ENCODE measurements at regions not wholly inside any gene's neighbourhood (a gene's known extent, or its start where the extent isn't known, plus 50 kb on each side); places are given as distances from the start of the nearest gene placed in this dataset.

DNA sequence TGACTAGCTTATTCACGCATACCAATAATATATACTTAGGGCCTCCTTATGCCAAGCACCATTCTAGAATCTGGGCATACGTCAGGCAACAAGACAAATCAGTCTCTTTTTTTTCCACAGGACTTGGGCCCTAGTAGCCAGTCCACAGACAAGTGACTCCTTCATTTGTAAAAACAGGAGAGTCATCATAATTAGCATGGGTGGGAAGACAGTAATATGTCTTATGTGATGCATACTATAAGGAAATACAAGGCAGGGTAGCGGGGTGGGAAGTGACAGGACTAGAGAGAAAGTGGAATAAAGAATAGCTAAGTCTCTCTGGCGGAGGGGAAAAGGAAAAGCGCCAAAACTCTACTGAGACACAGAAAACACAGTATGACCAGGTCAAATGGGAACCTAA lies 439.6 kb upstream of the MDFIC2 start:
- TF ChIP-seq, protein P1, sequence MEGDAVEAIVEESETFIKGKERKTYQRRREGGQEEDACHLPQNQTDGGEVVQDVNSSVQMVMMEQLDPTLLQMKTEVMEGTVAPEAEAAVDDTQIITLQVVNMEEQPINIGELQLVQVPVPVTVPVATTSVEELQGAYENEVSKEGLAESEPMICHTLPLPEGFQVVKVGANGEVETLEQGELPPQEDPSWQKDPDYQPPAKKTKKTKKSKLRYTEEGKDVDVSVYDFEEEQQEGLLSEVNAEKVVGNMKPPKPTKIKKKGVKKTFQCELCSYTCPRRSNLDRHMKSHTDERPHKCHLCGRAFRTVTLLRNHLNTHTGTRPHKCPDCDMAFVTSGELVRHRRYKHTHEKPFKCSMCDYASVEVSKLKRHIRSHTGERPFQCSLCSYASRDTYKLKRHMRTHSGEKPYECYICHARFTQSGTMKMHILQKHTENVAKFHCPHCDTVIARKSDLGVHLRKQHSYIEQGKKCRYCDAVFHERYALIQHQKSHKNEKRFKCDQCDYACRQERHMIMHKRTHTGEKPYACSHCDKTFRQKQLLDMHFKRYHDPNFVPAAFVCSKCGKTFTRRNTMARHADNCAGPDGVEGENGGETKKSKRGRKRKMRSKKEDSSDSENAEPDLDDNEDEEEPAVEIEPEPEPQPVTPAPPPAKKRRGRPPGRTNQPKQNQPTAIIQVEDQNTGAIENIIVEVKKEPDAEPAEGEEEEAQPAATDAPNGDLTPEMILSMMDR (IDR thresholded peaks at IDR 0.05; ENCODE audit: low read depth, low read length, poor library complexity, severe bottlenecking) = no peak
- no peak for TF ChIP-seq EZH2phosphoT487 (IDR thresholded peaks at IDR 0.05; ENCODE audit: borderline replicate concordance, low read length)

All from DOHH2 (cell line).